Liver (tissue), 3 donors: ENCODE measurements at regions not wholly inside any gene's neighbourhood (a gene's known extent, or its start where the extent isn't known, plus 50 kb on each side); places are given as distances from the start of the nearest gene placed in this dataset.

Experiments
- EGR1 ChIP-seq, 2 donors: IDR thresholded peaks; 2 replicates each; pipeline ENCODE4 v1.6.1; 2016 to 2018; ENCODE audit warnings: antibody characterized with exemption in 2 of 2, low read depth in 2 of 2
- REST ChIP-seq: IDR thresholded peaks from 2 replicates; pipeline ENCODE4 v1.6.1; 2016; ENCODE audit warnings: antibody characterized with exemption, mild to moderate bottlenecking
- TAF1 ChIP-seq: conservative IDR thresholded peaks from 2 replicates; pipeline ENCODE4 v1.6.1; 2016; ENCODE audit warnings: antibody characterized with exemption, mild to moderate bottlenecking
- YY1 ChIP-seq: IDR thresholded peaks from 2 replicates; pipeline ENCODE4 v1.6.1; 2016; ENCODE audit warnings: antibody characterized with exemption, mild to moderate bottlenecking
- ZBTB33 ChIP-seq: IDR thresholded peaks from 2 replicates; pipeline ENCODE4 v1.6.1; 2016; ENCODE audit warnings: antibody characterized with exemption
- TF ChIP-seq, protein P1 (sequence below): fragments of 150-350 bp; IDR thresholded peaks from 2 replicates; pipeline ENCODE4 v1.5.1; 2017; ENCODE audit warnings: improper control_type of control experiment, low read depth, low read length; ENCODE audit not compliant: missing input control
- donor health status: healthy.
- donor health status: healthy.

GRCh38 chr14:98578204-98578603 is 693.8 kb downstream of the BCL11B start:
- TF ChIP-seq, protein P1, sequence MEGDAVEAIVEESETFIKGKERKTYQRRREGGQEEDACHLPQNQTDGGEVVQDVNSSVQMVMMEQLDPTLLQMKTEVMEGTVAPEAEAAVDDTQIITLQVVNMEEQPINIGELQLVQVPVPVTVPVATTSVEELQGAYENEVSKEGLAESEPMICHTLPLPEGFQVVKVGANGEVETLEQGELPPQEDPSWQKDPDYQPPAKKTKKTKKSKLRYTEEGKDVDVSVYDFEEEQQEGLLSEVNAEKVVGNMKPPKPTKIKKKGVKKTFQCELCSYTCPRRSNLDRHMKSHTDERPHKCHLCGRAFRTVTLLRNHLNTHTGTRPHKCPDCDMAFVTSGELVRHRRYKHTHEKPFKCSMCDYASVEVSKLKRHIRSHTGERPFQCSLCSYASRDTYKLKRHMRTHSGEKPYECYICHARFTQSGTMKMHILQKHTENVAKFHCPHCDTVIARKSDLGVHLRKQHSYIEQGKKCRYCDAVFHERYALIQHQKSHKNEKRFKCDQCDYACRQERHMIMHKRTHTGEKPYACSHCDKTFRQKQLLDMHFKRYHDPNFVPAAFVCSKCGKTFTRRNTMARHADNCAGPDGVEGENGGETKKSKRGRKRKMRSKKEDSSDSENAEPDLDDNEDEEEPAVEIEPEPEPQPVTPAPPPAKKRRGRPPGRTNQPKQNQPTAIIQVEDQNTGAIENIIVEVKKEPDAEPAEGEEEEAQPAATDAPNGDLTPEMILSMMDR, result no peak
- TF ChIP-seq REST, result no peak
- TF ChIP-seq ZBTB33, result no peak
- no peak for TF ChIP-seq YY1
- TF ChIP-seq TAF1, result no peak
- no peak for TF ChIP-seq EGR1 (IDR thresholded peaks at IDR 0.05; ENCODE audit: low read depth in 2 of 2)
